ENCODE measurements at regions not wholly inside any gene's neighbourhood (a gene's known extent, or its start where the extent isn't known, plus 50 kb on each side); places are given as distances from the start of the nearest gene placed in this dataset.

- Histone ChIP-seq H3K4me1 (ENCODE audit: control insufficient read depth, extremely low read depth, insufficient read depth, low read length) (no peaks in the 10 kb centered on the region), H3K79me2 (ENCODE audit: control insufficient read depth, insufficient read depth, low read length) (no peaks in the 10 kb centered on the region), H4K20me1 (ENCODE audit: control insufficient read depth, extremely low read depth, insufficient read depth, low read length) (no peaks in the 10 kb centered on the region), H3K9ac (ENCODE audit: insufficient read depth, low read length) (no peak overlapping the region), H3K36me3 (ENCODE audit: control insufficient read depth, insufficient read depth, low read length) (no peaks in the 10 kb centered on the region), H2AFZ (ENCODE audit: low read length) (no peak overlapping the region), H3K27me3 (ENCODE audit: control insufficient read depth, insufficient read depth, low read length) (no peaks in the 10 kb centered on the region), H3K4me2 (ENCODE audit: extremely low read depth, insufficient read depth, low read length) (no peak overlapping the region), H3K4me3 (replicated peaks in 1 of 4; ENCODE audit: control extremely low read depth in 1 of 4, insufficient read depth in 1 of 4, low read depth in 3 of 4, low read length in 4 of 4) (no peak overlapping the region), H3K27ac (ENCODE audit: insufficient read depth, low read length) (no peak overlapping the region), H3K9me3 (ENCODE audit: control insufficient read depth, insufficient read depth, low read depth, low read length) (no peaks in the 10 kb centered on the region)
- no peak for DNase-seq (ENCODE audit: low read depth in 2 of 2)
- TF ChIP-seq CTCF (conservative IDR thresholded peaks at IDR 0.05 in 1 of 2, IDR thresholded peaks at IDR 0.05 in 1 of 2; ENCODE audit: low read depth in 1 of 2, low read length in 2 of 2), result no peak
- TF ChIP-seq EZH2 (IDR thresholded peaks at IDR 0.05; ENCODE audit: low read length, missing control alignments), result no peak
These were observed 92.4 kb upstream of the SSTR4 start for GRCh38 chr20:22942742-22943141.

GRCh38 chr20:22944062-22944461 is 91.0 kb upstream of the SSTR4 start:
- Histone ChIP-seq H3K79me2 (ENCODE audit: control insufficient read depth, insufficient read depth, low read length) (no peaks in the 10 kb centered on the region), H3K4me1 (ENCODE audit: control insufficient read depth, extremely low read depth, insufficient read depth, low read length) (no peaks in the 10 kb centered on the region), H3K36me3 (ENCODE audit: control insufficient read depth, insufficient read depth, low read length) (no peaks in the 10 kb centered on the region), H3K9ac (ENCODE audit: insufficient read depth, low read length) (no peak overlapping the region), H3K27me3 (ENCODE audit: control insufficient read depth, insufficient read depth, low read length) (no peaks in the 10 kb centered on the region), H2AFZ (ENCODE audit: low read length) (no peak overlapping the region), H3K27ac (ENCODE audit: insufficient read depth, low read length) (no peak overlapping the region), H4K20me1 (ENCODE audit: control insufficient read depth, extremely low read depth, insufficient read depth, low read length) (no peaks in the 10 kb centered on the region), H3K4me2 (ENCODE audit: extremely low read depth, insufficient read depth, low read length) (no peak overlapping the region), H3K4me3 (replicated peaks in 1 of 4; ENCODE audit: control extremely low read depth in 1 of 4, insufficient read depth in 1 of 4, low read depth in 3 of 4, low read length in 4 of 4) (no peak overlapping the region), H3K9me3 (ENCODE audit: control insufficient read depth, insufficient read depth, low read depth, low read length) (no peaks in the 10 kb centered on the region)
- DNase-seq (ENCODE audit: low read depth in 2 of 2), result no peak
- TF ChIP-seq CTCF (conservative IDR thresholded peaks at IDR 0.05 in 1 of 2, IDR thresholded peaks at IDR 0.05 in 1 of 2; ENCODE audit: low read depth in 1 of 2, low read length in 2 of 2), result no peak

GRCh38 chr20:22944936-22945335 is 90.2 kb upstream of the SSTR4 start:
- no peaks in the 10 kb centered on the region for H3K9me3 ChIP-seq (ENCODE audit: control insufficient read depth, insufficient read depth, low read depth, low read length)
- H3K4me3 ChIP-seq (replicated peaks in 1 of 4; ENCODE audit: control extremely low read depth in 1 of 4, insufficient read depth in 1 of 4, low read depth in 3 of 4, low read length in 4 of 4), result no peak overlapping the region
- no peak for DNase-seq (ENCODE audit: low read depth in 2 of 2)
- no peaks in the 10 kb centered on the region for H3K4me1 ChIP-seq (ENCODE audit: control insufficient read depth, extremely low read depth, insufficient read depth, low read length)
- no peaks in the 10 kb centered on the region for H3K27me3 ChIP-seq (ENCODE audit: control insufficient read depth, insufficient read depth, low read length)
- H4K20me1 ChIP-seq (ENCODE audit: control insufficient read depth, extremely low read depth, insufficient read depth, low read length), result no peaks in the 10 kb centered on the region
- no peaks in the 10 kb centered on the region for H3K79me2 ChIP-seq (ENCODE audit: control insufficient read depth, insufficient read depth, low read length)
- no peaks in the 10 kb centered on the region for H3K36me3 ChIP-seq (ENCODE audit: control insufficient read depth, insufficient read depth, low read length)
- no peak overlapping the region for H3K4me2 ChIP-seq (ENCODE audit: extremely low read depth, insufficient read depth, low read length)
- no peak overlapping the region for H3K9ac ChIP-seq (ENCODE audit: insufficient read depth, low read length)
- H2AFZ ChIP-seq (ENCODE audit: low read length), result no peak overlapping the region
- no peak for TF ChIP-seq CTCF (conservative IDR thresholded peaks at IDR 0.05 in 1 of 2, IDR thresholded peaks at IDR 0.05 in 1 of 2; ENCODE audit: low read depth in 1 of 2, low read length in 2 of 2)
- no peak for TF ChIP-seq EZH2 (IDR thresholded peaks at IDR 0.05; ENCODE audit: low read length, missing control alignments)
- H3K27ac ChIP-seq (ENCODE audit: insufficient read depth, low read length), result no peak overlapping the region
